ENCODE measurements at regions not wholly inside any gene's neighbourhood (a gene's known extent, or its start where the extent isn't known, plus 50 kb on each side); places are given as distances from the start of the nearest gene placed in this dataset.

DNA sequence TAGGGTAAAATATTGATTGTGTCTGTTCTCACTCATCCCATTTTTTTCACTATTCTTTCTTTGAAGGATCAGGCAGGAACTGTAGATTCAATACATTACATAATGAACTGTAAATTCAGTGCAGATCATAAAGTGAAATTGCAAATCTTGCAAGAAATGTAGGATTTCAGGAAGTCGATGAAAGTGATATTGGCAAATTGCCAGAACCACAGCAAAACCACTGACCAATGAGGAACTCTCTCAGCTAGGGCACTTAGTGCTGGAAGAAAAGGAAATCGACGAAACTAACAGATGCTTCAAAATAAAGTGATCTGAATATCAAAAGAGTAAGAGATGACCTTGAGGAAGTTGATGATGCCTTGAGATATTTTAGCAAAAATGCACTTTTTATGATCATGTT is 157.6 kb downstream of the AACS start:
- DNase-seq (ENCODE audit: low read depth, low spot score), result no peak

DNA sequence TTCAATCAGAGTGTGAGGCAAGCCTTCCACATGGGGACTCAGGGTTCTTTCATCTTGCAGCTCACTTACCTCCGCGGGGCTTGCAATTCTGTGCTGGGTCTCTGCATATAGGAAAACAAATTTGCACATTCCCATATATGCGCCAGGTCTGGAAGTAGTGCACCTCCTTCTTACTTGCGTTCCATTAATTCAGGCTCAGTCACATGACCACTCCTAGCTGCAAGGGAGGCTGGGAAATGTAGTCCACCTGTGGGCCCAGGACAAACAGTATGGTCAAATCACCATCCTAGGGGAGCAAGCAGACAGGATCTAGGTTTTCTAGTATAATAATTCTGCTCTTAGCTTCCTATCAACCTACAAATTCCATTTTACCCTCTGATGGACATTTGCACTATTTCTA is 160.4 kb downstream of the AACS start:
- DNase-seq (ENCODE audit: low read depth, low spot score), result no peak

DNA sequence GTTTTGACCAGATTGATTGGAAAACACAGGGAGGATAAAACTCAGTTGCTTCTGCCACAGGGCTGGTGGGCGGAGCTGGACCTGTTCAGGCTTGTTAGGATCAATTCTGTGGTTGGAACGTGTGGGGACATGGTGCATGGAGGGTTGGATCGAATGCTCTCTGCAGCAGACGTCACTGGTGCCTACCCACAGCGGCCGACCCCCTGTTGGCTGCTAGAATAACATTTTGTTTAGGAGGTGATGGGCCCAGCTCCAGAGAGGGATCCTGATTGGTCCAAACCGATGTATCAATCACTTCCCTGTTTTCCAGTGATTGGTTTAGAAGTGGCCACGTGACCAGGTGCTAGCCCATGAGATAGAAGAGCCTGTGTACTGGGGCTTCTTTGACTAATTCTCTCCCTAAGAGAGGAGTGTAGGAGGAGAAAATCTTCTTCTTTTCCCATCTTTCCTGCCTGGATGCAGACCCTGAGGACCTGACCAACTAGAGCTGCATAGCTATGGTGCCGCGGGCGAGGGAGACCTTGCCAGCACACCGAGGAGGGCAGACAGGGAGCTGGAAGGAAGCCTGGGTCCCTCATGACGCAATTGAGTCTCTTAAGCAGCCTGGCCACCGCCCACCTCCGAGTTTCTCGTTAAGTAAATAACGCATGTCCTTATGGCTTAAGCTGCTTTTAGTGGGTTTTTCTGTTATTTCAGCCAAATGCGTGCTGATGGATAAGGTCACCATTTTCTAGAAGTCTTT is 163.5 kb downstream of the AACS start:
- DNase-seq (ENCODE audit: low read depth, low spot score), result no peak

DNA sequence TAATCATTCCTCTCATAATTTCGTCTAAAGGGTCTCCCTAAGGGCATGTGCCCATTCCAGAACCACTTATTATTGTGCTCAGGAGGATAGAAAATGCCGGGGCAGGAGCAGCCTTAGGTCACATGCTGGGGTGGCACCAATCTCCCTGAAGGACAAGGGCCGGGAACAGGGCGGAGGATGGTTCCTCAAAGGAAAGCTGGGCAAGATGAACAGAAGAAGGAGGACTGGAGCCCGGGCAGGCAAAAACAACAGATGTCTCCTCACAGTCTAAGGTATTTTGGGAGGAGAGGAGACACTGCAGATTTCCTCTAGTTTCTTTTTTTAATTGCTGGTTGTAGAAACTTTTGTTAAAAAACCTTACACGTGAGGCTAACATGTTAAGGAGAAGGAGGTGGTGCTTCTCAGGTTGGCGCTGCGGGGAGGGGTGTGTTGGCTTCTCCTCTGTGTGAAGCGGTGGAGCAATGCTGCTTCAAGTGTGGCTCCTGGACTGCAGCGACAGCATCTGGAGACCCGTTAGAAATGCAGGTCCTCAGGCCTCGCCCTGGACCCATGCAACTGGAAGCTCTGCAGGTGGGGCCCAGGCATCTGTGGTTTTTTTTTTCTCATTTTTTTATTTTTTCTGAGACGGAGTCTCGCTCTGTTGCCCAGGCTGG is 164.8 kb downstream of the AACS start:
- DNase-seq (ENCODE audit: low read depth, low spot score), result no peak

DNA sequence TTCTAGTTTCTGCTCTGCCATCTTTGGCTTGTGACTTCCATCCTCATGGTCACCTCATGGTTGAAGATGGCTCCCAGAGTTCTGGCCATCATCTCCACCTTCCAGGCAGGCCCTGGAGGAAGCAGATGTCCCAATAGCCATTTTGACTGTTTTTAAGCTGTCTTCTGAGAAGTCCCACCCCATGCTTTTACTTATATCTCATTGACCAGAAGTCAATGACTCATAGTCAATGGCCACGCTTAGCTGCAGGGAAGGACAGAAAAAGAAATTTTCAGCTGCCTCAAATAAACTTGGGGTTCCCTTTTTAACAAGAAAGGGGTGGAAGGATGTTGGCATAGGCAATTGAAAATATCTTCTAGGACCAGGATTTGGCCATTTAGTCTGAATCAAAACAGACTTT is 168.1 kb downstream of the AACS start:
- DNase-seq (ENCODE audit: low read depth, low spot score), result no peak

DNA sequence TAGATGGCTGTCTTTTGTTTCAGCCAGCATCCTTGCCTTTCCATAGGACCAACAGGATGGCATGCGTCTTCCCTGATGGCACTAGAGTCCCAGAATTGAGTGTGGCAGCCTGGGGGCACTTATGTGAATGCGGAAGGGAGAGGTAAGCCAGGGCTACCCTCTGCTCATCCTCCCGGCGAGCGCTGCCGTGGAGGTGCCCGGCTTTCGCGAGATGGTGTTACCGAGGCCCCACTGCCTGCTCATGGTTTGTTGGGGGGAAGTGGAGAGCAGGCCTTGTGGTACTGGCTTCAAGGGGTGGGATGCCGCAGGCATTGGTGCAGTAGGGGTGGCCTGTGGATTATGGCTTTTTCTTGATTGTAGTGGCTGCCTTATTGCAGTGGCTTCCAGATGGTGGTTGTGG is 174.3 kb downstream of the AACS start:
- no peak for DNase-seq (ENCODE audit: low read depth, low spot score)

DNA sequence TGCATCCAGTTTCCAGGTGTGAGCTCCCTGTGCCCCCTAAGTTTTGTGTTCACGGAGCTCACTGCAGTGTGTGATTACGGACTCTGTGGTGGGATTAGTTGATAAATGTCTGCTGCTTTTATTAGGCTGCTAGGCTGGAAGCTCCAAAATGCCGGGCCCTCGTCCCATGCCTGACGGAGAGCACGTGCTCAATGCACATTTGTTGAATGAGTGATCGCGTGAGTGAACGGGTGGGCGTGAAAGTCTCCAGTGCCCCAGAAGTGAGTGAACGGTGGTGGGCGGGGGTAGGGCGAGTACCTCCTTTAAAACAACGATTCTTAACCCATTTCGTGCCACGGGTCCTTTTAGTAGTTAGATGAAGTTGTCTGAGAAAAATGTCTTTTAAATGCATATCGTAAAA is 175.5 kb downstream of the AACS start:
- no peak for DNase-seq (ENCODE audit: low read depth, low spot score)

DNA sequence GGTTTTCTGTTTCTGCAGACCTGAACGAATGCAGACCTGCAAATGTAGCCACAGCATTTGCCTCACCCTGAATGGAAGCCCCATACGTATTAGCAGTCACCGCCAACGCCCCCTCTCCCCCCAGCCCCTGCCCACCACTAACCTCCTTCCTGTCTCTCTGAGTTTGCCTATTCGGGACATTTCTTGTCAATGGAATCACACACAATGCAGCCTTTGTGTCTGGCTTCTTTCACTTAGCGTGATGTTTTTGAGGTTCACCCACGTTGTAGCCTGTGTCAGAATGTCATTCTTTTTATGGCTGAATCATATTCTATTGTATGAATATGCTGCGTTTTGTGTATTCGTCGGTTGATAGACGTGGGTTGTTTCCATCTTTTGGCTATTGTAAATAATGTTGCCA is 178.6 kb downstream of the AACS start:
- no peak for DNase-seq (ENCODE audit: low read depth, low spot score)

DNA sequence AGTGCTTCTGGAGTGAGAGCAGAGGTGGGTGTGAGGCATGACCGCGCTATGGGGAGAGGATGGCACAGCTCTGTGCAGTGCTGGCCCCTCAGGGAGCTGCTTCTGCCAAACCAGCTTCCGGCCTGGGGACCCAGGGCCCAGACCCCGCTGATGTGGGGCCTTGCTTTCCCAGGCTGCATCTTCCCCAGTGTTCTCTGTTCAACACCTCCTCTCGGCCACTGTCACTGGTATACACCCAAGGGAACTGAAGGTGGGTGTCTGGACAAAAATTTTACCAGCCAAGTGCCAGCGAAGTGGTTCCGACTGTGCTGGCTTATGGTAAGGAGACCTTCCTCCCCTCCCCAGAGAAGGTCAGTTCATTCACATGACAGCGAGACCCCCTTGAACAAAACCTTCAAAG is 179.1 kb downstream of the AACS start:
- no peak for DNase-seq (ENCODE audit: low read depth, low spot score)

DNA sequence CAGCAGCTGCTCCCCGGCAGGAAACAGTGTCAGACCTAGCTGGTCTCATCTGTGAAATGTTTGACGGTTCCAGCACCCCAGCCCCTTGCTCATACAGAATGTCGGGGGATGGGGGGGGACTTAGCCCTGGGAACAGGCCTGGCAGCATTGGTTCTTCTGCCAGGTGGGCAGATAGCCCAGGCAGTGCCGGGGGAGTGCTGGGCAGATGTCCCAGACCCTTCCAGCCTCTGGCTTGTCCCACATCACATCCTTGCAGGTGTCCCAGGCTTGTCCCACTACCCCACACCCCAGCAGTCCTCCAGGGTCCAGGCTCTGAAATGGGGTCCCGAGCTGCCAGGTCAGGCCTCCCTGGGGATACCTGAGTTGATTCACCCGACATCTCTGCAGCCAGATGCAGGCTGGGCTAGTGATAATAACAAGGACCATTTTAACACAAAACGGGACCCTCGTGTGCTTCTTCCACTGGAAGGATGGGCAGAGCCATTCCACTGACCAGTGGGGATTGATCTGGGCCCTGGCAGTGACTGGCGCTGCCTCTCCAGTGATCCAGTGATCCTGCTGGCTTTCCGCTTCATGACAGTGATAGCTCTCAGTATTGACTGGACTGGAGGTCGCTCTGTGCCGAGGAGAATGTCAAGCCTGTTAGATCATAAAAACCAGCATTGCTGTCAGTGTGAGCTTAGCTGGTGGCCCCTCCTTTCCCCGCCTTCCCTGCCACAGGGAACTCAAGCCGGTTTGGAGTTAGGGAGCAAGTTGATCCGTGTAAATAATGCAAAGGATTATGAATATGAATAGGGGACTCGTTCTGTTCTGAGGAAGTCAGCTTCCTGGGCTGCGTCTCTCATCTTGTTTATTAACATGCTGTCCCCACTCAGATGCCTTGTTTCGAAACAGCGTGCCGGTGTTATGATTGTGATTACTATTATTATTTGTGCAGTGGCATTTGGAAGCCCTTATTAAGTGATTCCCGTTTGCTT is 180.6 kb downstream of the AACS start:
- no peak for DNase-seq (ENCODE audit: low read depth, low spot score)

DNA sequence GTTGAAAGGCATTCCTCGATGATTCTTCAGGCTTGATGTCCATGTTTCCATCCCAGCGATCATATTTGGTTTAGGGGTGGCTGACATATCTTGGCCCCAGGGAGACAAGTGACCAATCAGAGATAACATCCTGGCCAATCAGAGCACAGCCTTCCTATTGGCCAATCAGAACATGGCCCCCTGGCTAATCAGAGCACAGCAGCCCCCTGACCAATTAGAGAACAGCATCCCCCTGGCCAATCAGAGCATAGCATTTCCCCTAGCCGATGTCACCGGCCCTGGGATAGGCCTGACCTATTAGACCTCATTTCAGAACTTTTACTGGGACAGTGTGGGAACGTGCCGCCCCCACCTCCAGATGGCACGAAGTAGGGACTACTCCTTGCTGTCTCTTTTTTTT is 182.2 kb downstream of the AACS start:
- DNase-seq (ENCODE audit: low read depth, low spot score), result no peak

DNA sequence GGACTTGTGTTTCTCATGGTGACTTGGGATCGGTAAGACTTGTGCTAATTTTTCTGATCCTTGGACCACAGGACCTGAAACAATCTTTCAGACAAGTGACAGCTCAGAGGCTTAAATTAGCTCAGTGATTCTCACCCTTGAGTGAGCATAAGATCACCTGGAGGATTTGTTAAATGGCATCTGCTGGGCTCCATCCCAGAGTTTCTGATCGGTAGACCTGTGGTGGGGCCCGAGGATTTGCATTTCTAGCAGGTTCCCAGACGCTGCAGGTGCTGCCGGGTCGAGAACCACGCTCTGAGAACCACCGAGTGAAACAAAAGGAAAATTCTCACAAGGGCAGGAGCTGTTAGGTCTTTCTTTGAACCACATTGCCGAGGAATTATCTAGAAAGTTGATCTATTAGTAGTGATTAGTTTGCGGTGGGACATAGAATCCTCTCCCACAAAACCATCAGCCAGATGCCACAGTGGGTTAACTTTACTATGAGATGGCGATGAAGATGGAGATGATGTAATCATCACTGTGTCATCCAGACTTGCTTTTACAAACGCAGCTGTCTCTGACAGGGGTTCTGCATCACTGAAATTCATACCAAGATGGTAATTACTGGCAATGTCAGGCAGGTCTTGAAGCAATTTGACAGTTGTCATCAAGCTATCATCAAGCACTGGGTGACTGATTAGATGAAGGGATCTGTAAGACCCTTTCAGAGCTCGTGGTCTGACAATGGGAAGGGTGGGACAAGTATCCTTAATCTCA is 184.0 kb downstream of the AACS start:
- DNase-seq (ENCODE audit: low read depth, low spot score), result no peak

DNA sequence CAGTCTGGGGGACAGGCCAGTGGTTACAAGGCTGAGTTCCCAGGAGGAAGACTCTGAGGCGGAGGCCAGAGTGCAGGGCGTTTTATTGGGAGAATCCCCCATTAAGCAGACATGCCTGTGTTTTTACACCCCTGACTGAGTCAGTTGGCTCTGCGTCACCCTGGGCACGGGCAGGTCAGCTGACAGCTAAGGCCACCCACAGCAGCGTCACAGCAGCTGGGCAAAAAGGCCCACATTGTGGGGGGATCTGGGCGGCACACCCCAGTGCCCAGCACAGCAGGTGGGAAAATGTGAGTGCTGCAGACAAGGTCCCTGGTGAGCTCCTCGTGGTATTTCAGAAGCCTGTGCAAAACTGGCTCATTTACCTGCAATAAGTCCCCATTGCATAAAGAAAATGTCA is 184.7 kb downstream of the AACS start:
- DNase-seq (ENCODE audit: low read depth, low spot score), result no peak

DNA sequence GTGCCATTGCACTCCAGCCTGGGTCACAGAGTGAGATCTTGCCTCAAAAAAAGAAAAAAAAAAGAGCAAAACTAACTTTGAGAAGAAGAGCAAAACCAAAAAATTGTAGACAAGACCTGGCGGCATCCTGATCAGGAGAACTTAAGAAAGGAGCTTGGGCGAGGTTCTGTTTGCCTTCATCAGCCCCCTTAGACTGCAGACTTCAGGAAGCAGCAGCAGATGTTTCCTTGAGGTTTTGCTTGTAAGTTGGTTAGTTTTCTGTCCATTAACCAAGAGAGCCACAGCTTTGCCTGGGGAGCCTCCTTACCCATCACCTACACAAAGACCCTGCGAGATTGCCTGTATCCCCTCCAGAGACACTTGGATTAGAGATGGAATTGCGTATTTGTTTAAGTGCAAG is 189.0 kb downstream of the AACS start:
- DNase-seq (ENCODE audit: low read depth, low spot score), result no peak

DNA sequence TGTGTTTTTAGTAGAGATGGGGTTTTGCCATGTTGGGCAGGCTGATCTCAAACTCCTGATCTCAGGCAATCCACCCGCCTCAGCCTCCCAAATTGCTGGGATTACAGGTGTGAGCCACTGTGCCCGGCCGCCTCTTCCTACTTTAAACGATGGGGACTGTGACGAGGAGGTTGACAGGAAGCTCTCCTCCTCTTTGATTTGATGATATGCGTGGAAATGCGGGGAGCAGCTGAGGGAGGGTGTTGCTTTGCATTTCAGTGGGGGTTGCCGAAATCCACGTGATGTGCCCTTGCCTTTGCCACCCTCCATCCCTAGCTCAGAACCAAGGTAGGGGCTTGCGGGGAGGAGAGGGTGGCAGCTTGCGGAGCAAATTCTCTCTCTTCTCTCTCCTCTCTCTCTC is 189.6 kb downstream of the AACS start:
- DNase-seq (ENCODE audit: low read depth, low spot score), result no peak

DNA sequence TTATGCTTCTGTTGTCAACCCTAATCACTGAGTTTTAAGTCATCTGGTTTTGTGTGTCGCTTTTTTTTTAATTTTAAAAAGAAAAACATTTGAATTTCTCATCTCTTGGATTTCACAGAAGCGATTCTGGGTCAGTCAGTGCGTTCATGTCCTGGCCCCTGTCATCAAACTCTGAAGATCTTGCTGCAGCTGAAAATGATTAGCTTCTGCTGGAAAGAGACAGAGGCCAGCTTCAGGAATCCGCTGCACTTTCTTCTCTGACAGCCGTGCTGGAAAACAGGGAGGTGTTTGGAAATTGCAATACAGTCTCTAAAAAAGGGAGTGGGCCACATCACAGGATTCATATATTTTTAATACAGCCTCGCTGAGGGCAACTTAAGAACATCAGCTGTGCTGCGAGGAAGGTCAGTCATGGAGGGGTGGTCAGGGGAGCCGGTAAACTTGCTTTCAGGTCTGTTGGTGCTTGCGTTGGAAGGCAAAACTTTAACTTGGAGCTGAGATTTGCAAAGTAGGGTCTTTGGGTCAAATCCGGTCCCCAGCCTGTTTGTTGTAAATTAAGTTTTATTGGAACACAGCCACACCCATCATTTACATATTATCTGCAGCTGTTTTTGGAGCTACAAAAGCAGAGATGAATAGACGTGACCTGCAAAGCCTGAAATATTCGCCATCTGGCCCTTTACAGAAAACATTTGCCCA is 190.8 kb downstream of the AACS start:
- no peak for DNase-seq (ENCODE audit: low read depth, low spot score)

DNA sequence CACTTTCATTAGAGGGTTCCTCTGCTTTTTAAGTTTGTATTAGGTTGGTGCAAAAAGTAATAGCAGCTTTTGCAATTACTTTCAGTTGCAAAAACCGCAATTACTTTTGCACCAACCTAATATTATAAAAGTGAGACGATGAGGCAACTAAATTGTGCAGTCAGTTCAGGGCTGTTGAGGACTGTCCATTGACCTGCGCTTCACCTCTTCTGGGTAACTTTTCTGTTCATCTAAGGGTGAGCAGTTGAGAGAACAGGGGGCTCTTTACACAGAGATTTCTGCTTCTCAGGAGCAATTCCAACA is 191.3 kb downstream of the AACS start:
- no peak for DNase-seq (ENCODE audit: low read depth, low spot score)

DNA sequence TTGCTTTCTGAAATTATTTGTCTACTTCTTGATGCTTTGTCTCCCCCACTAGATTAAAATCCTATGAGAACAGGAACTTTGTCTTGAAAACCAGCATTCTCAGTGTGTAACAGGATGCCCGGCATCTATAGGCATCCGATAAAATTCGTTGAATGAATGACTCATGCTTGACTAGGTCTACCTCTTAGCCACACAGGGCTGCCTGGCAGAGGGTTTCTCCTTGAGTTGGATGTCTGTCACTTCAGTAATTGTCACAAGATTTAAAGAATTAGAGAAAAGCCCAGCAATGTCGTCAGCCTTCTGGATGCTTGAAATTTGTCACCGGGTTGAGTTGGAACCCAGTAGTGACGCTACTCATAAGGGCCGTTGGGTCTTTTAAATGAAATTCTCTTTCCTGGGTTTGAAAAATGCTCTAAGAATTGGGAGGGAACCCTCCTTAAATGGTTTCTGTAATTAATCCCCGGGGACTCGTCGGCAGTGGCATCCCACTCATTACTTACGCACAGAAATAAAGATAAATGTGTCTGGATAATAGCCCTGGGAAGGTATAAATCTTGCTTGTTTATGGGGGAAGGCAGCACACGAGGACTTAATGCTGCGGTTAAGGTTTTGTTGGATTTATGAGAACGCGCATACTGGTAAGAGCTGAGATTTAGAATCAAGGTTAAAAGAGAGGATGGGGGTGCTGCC is 194.1 kb downstream of the AACS start:
- no peak for DNase-seq (ENCODE audit: low read depth, low spot score)

DNA sequence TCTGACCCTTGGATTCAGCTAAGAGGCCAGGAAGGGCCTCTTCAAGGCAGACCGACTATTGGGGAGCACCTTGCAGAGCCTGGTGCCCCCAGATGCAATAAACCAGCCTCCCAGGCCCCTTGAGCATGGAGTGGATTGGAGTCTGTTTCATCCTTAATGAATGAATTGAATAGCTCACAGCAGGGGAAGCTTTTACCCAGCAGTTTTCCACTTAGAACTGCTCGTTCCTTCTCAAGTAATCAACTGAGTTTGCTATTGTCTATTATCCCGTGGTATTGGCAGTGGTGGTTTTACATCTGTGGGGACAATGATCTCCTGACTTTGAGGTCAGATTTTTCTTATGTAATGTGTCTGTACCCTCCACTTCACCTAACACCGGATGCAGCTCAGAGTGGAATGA is 197.6 kb downstream of the AACS start:
- DNase-seq (ENCODE audit: low read depth, low spot score), result no peak

DNA sequence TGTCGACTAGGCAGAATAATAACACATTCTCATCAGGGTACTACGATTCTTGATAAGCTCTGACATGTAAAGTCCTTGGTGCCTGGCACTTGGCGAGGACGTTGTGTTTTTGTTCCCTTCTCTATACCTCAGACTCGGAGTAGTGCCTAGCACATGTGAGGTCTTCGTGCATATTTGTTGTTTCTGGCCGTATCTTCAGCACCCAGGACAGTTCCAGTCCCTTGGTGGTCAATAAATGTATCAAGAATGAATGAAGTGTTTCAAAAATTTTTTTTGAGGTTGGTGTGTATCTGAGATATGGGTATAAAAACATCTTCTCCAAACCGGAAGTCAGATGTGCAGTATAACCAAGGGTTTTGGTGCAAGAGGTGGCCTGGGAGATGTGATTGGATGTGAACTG is 198.2 kb downstream of the AACS start:
- no peak for DNase-seq (ENCODE audit: low read depth, low spot score)

DNA sequence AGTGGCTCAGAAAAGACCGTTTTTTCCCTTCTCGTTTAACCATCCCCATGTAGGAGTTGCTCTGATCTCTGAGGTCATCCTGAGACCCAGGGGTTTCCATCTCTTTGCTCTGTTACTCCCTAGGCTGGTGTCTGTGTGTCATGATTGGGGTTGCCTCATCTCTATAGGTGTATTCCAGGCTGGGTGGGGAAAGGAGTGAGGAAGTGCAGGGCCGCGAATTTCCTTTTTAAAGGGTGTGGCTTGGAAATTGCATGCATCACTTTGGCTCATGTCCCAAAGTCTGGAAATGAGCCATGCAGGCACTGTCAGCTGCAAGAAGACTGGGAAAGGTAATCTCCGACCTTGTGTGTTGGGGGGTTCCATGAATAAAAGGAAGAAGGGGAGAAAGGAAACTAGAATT is 201.9 kb downstream of the AACS start:
- DNase-seq (ENCODE audit: low read depth, low spot score), result no peak
